RKO (cell line): ENCODE measurements at regions not wholly inside any gene's neighbourhood (a gene's known extent, or its start where the extent isn't known, plus 50 kb on each side); places are given as distances from the start of the nearest gene placed in this dataset.
"Not testable (repeated sequence)": the region's sequence is repeated elsewhere in the genome, so short reads cannot be mapped to it uniquely, and the experiment has no call there.

Source experiments
- DNase-seq: peaks from one replicate; pipeline ENCODE4 v3.0.0-alpha.2; 2016; ENCODE audit warnings: low spot score

- DNase-seq, result peak; percentile 9
These were observed 361.2 kb downstream of the NPR3 start for GRCh38 chr5:33072296-33072695.

- DNase-seq, result no peak
These were observed 361.6 kb downstream of the NPR3 start for GRCh38 chr5:33072726-33073125.

- DNase-seq, result no peak
These were observed 362.8 kb downstream of the NPR3 start for GRCh38 chr5:33073881-33074327.

- no peak for DNase-seq
These were observed 363.4 kb downstream of the NPR3 start for GRCh38 chr5:33074548-33074947.

GRCh38 chr5:33075731-33076130 is 364.6 kb downstream of the NPR3 start:
- no peak for DNase-seq

- DNase-seq, result no peak
These were observed 361.2 kb upstream of the TARS1 start for GRCh38 chr5:33079548-33079947.

- no peak for DNase-seq
These were observed 360.5 kb upstream of the TARS1 start for GRCh38 chr5:33080287-33080686.

- DNase-seq, result no peak
These were observed 352.6 kb upstream of the TARS1 start for GRCh38 chr5:33088176-33088575.

GRCh38 chr5:33091571-33092363 is 349.0 kb upstream of the TARS1 start:
- no peak for DNase-seq

- DNase-seq, result no peak
These were observed 348.0 kb upstream of the TARS1 start for GRCh38 chr5:33092719-33093118.

GRCh38 chr5:33102551-33102950 is 338.2 kb upstream of the TARS1 start:
- no peak for DNase-seq

- DNase-seq, result no peak
These were observed 335.2 kb upstream of the TARS1 start for GRCh38 chr5:33105521-33105941.

GRCh38 chr5:33110496-33110895 is 330.3 kb upstream of the TARS1 start:
- DNase-seq, result not testable (repeated sequence)

GRCh38 chr5:33114361-33114760 is 326.4 kb upstream of the TARS1 start:
- DNase-seq, result no peak

- no peak for DNase-seq
These were observed 325.3 kb upstream of the TARS1 start for GRCh38 chr5:33115467-33115866.

GRCh38 chr5:33118761-33119415 is 321.9 kb upstream of the TARS1 start:
- no peak for DNase-seq

- no peak for DNase-seq
These were observed 320.1 kb upstream of the TARS1 start for GRCh38 chr5:33120671-33121070.

GRCh38 chr5:33129309-33129708 is 311.5 kb upstream of the TARS1 start:
- no peak for DNase-seq

GRCh38 chr5:33136785-33137184 is 304.0 kb upstream of the TARS1 start:
- no peak for DNase-seq

- not testable (repeated sequence) for DNase-seq
These were observed 302.6 kb upstream of the TARS1 start for GRCh38 chr5:33138145-33138544.

GRCh38 chr5:33143405-33144123 is 297.2 kb upstream of the TARS1 start:
- no peak for DNase-seq

GRCh38 chr5:33146881-33147280 is 293.9 kb upstream of the TARS1 start:
- no peak for DNase-seq

- peak; percentile 22 for DNase-seq
These were observed 292.7 kb upstream of the TARS1 start for GRCh38 chr5:33148076-33148513.
